WTC11 (cell line): ENCODE measurements at regions not wholly inside any gene's neighbourhood (a gene's known extent, or its start where the extent isn't known, plus 50 kb on each side); places are given as distances from the start of the nearest gene placed in this dataset.

Source experiments
- ATAC-seq: fragments of 200-7000 bp; cut with Tn5 transposase; 2 replicates; pipeline ENCODE4 v1.10.0; 2021; ENCODE audit warnings: mild to moderate bottlenecking, moderate library complexity
- CTCF ChIA-PET: fragments of 300-600 bp; sonication (Branson Sonifier 250); formaldehyde crosslinking; loops from one replicate; lab custom pipeline; 2021; ENCODE audit warnings: antibody characterized with exemption; lab: Charles Lee
- POLR2A ChIA-PET: fragments of 350-600 bp; sonication (Branson Sonifier 250); formaldehyde crosslinking; loops from one replicate; lab custom pipeline; 2021; ENCODE audit warnings: antibody characterized with exemption; lab: Charles Lee
- DNase-seq: peaks from one replicate; pipeline ENCODE4 v3.0.0; 2021; ENCODE audit warnings: low spot score
- H3K27ac Mint-ChIP-seq: 2 replicates; pipeline ENCODE4 v1.8.0; 2021; ENCODE audit warnings: mixed read lengths
- H3K27me3 Mint-ChIP-seq: 2 replicates; pipeline ENCODE4 v1.8.0; 2021; ENCODE audit warnings: low read depth, mild to moderate bottlenecking, moderate library complexity, mixed read lengths
- H3K36me3 Mint-ChIP-seq: 2 replicates; pipeline ENCODE4 v1.8.0; 2021; ENCODE audit warnings: mixed read lengths
- H3K4me1 Mint-ChIP-seq: 2 replicates; pipeline ENCODE4 v1.8.0; 2022; ENCODE audit warnings: mixed read lengths
- H3K4me3 Mint-ChIP-seq: 2 replicates; pipeline ENCODE4 v1.8.0; 2021; ENCODE audit warnings: mild to moderate bottlenecking, moderate library complexity, mixed read lengths
- H3K9me3 Mint-ChIP-seq: 2 replicates; pipeline ENCODE4 v1.8.0; 2021; ENCODE audit warnings: mixed read lengths
- ATF2 ChIP-seq: sonication (generic); formaldehyde crosslinking; IDR thresholded peaks from 2 replicates; pipeline ENCODE4 v1.8.1; 2022; ENCODE audit warnings: low read depth, missing genetic modification reagents, borderline replicate concordance
- CREM ChIP-seq: sonication (generic); formaldehyde crosslinking; IDR thresholded peaks from 2 replicates; pipeline ENCODE4 v1.8.1; 2022; ENCODE audit warnings: mild to moderate bottlenecking, missing genetic modification reagents, moderate library complexity
- EMX1 ChIP-seq: fragments of 250-450 bp; sonication (Bioruptor Pico); IDR thresholded peaks from 2 replicates; pipeline ENCODE4 v1.8.0; 2021; ENCODE audit warnings: mild to moderate bottlenecking
- FOXJ3 ChIP-seq: sonication (generic); formaldehyde crosslinking; IDR thresholded peaks from 2 replicates; pipeline ENCODE4 v1.9.0; 2021; ENCODE audit warnings: missing genetic modification reagents, mild to moderate bottlenecking, borderline replicate concordance
- GABPB1 ChIP-seq: sonication (generic); formaldehyde crosslinking; IDR thresholded peaks from 2 replicates; pipeline ENCODE4 v1.8.1; 2023; ENCODE audit warnings: mild to moderate bottlenecking, missing genetic modification reagents
- GRHL2 ChIP-seq: fragments of 250-450 bp; sonication (Bioruptor Pico); IDR thresholded peaks from 2 replicates; pipeline ENCODE4 v1.8.0; 2022; ENCODE audit warnings: mild to moderate bottlenecking, moderate library complexity; ENCODE audit not compliant: insufficient replicate concordance, severe bottlenecking
- HMGA2 ChIP-seq: fragments of 250-450 bp; sonication (Bioruptor Pico); IDR thresholded peaks from 2 replicates; pipeline ENCODE4 v1.4.0; 2021; ENCODE audit warnings: mild to moderate bottlenecking, moderate library complexity
- HMGXB4 ChIP-seq: sonication (generic); formaldehyde crosslinking; IDR thresholded peaks from 2 replicates; pipeline ENCODE4 v1.8.1; 2023; ENCODE audit warnings: mild to moderate bottlenecking, moderate library complexity, missing genetic modification reagents
- MXD4 ChIP-seq: fragments of 250-450 bp; sonication (Bioruptor Pico); IDR thresholded peaks from 2 replicates; pipeline ENCODE4 v1.8.0; 2021; ENCODE audit warnings: mild to moderate bottlenecking, moderate library complexity, borderline replicate concordance
- MYBL2 ChIP-seq: sonication (generic); formaldehyde crosslinking; IDR thresholded peaks from 2 replicates; pipeline ENCODE4 v1.8.1; 2023; ENCODE audit warnings: mild to moderate bottlenecking, moderate library complexity, missing genetic modification reagents
- NR3C1 ChIP-seq: sonication (generic); formaldehyde crosslinking; conservative IDR thresholded peaks from 2 replicates; pipeline ENCODE4 v1.8.1; 2023; ENCODE audit warnings: low read depth, mild to moderate bottlenecking, missing genetic modification reagents
- RELA ChIP-seq: sonication (generic); formaldehyde crosslinking; IDR thresholded peaks from 2 replicates; pipeline ENCODE4 v1.8.1; 2022; ENCODE audit warnings: missing genetic modification reagents, mild to moderate bottlenecking, borderline replicate concordance
- TCF7 ChIP-seq: sonication (generic); formaldehyde crosslinking; IDR thresholded peaks from 2 replicates; pipeline ENCODE4 v1.8.0; 2022; ENCODE audit warnings: mild to moderate bottlenecking, low read depth, missing genetic modification reagents, moderate library complexity
- ZBTB21 ChIP-seq: sonication (generic); formaldehyde crosslinking; IDR thresholded peaks from 2 replicates; pipeline ENCODE4 v1.8.1; 2023; ENCODE audit warnings: mild to moderate bottlenecking, missing genetic modification reagents, borderline replicate concordance
- ZNF232 ChIP-seq: sonication (generic); formaldehyde crosslinking; IDR thresholded peaks from 2 replicates; pipeline ENCODE4 v1.8.0; 2022; ENCODE audit warnings: mild to moderate bottlenecking, missing genetic modification reagents
- ZNF263 ChIP-seq: sonication (generic); formaldehyde crosslinking; IDR thresholded peaks from 2 replicates; pipeline ENCODE4 v1.8.1; 2022; ENCODE audit warnings: low read depth, mild to moderate bottlenecking, moderate library complexity, missing genetic modification reagents
- ZNF317 ChIP-seq: sonication (generic); formaldehyde crosslinking; IDR thresholded peaks from 2 replicates; pipeline ENCODE4 v1.8.1; 2023; ENCODE audit warnings: low read depth, mild to moderate bottlenecking, moderate library complexity, missing genetic modification reagents, borderline replicate concordance
- ZSCAN18 ChIP-seq: fragments of 250-450 bp; sonication (Bioruptor Pico); IDR thresholded peaks from 2 replicates; pipeline ENCODE4 v2.1.2; 2022; ENCODE audit warnings: mild to moderate bottlenecking, moderate library complexity
- TF ChIP-seq, protein P1 (sequence below): sonication (generic); formaldehyde crosslinking; IDR thresholded peaks from 2 replicates; pipeline ENCODE4 v1.8.0; 2022; ENCODE audit warnings: mild to moderate bottlenecking, missing genetic modification reagents
- TF ChIP-seq, protein P2 (sequence below): sonication (generic); formaldehyde crosslinking; IDR thresholded peaks from 2 replicates; pipeline ENCODE4 v1.8.1; 2023; ENCODE audit warnings: mild to moderate bottlenecking, missing genetic modification reagents, moderate library complexity
- TF ChIP-seq, protein P3 (sequence below): sonication (generic); formaldehyde crosslinking; IDR thresholded peaks from 2 replicates; pipeline ENCODE4 v1.8.0; 2023; ENCODE audit warnings: mild to moderate bottlenecking, missing genetic modification reagents

- TF ChIP-seq HMGA2 (CRISPR knock-in tag) (no peak), CREM (CRISPR knock-in tag) (no peak), TCF7 (CRISPR knock-in tag) (no peak), ZSCAN18 (CRISPR knock-in tag) (no peak), ZBTB21 (CRISPR knock-in tag) (no peak), GRHL2 (no peak)
Observed at GRCh38 chr12:77372494-77372893, 307.1 kb upstream of the E2F7 start (continued).

- Mint-ChIP-seq H3K36me3 (no peaks in the 10 kb centered on the region; the same call in 1 of the 2 replicates), H3K27ac (no peak overlapping the region), H3K9me3 (peaks cover 5% of the 10 kb centered on the region; the same call in 1 of the 2 replicates), H3K4me1 (no peaks in the 10 kb centered on the region), H3K4me3 (no peak overlapping the region), H3K27me3 (no peaks in the 10 kb centered on the region)
- no peak for DNase-seq
- POLR2A ChIA-PET, result no interaction called here
- no peak for ATAC-seq
- CTCF ChIA-PET, result no interaction called here
- TF ChIP-seq, protein P1, sequence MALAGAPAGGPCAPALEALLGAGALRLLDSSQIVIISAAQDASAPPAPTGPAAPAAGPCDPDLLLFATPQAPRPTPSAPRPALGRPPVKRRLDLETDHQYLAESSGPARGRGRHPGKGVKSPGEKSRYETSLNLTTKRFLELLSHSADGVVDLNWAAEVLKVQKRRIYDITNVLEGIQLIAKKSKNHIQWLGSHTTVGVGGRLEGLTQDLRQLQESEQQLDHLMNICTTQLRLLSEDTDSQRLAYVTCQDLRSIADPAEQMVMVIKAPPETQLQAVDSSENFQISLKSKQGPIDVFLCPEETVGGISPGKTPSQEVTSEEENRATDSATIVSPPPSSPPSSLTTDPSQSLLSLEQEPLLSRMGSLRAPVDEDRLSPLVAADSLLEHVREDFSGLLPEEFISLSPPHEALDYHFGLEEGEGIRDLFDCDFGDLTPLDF (CRISPR knock-in tag), result no peak
- no peak for TF ChIP-seq ZNF263
- no peak for TF ChIP-seq ZNF232 (CRISPR knock-in tag)
- TF ChIP-seq GABPB1 (CRISPR knock-in tag), result no peak
- no peak for TF ChIP-seq FOXJ3 (CRISPR knock-in tag)
- no peak for TF ChIP-seq RELA (CRISPR knock-in tag)
- TF ChIP-seq, protein P2, sequence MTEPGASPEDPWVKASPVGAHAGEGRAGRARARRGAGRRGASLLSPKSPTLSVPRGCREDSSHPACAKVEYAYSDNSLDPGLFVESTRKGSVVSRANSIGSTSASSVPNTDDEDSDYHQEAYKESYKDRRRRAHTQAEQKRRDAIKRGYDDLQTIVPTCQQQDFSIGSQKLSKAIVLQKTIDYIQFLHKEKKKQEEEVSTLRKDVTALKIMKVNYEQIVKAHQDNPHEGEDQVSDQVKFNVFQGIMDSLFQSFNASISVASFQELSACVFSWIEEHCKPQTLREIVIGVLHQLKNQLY, result no peak
- TF ChIP-seq, protein P3, sequence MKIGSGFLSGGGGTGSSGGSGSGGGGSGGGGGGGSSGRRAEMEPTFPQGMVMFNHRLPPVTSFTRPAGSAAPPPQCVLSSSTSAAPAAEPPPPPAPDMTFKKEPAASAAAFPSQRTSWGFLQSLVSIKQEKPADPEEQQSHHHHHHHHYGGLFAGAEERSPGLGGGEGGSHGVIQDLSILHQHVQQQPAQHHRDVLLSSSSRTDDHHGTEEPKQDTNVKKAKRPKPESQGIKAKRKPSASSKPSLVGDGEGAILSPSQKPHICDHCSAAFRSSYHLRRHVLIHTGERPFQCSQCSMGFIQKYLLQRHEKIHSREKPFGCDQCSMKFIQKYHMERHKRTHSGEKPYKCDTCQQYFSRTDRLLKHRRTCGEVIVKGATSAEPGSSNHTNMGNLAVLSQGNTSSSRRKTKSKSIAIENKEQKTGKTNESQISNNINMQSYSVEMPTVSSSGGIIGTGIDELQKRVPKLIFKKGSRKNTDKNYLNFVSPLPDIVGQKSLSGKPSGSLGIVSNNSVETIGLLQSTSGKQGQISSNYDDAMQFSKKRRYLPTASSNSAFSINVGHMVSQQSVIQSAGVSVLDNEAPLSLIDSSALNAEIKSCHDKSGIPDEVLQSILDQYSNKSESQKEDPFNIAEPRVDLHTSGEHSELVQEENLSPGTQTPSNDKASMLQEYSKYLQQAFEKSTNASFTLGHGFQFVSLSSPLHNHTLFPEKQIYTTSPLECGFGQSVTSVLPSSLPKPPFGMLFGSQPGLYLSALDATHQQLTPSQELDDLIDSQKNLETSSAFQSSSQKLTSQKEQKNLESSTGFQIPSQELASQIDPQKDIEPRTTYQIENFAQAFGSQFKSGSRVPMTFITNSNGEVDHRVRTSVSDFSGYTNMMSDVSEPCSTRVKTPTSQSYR, result no peak
- TF ChIP-seq MXD4, result no peak
- TF ChIP-seq ZNF317, result no peak
- TF ChIP-seq EMX1, result no peak
- no peak for TF ChIP-seq NR3C1 (CRISPR knock-in tag)
- no peak for TF ChIP-seq ATF2 (CRISPR knock-in tag)
- TF ChIP-seq MYBL2, result no peak
- no peak for TF ChIP-seq HMGXB4
Observed at GRCh38 chr12:77372026-77372425, 306.7 kb upstream of the E2F7 start.
